Thyroid gland (tissue), 4 donors: ENCODE measurements at regions not wholly inside any gene's neighbourhood (a gene's known extent, or its start where the extent isn't known, plus 50 kb on each side); places are given as distances from the start of the nearest gene placed in this dataset.

ENCODE experiments used
- DNase-seq, 2 donors: peaks; one replicate each; pipeline ENCODE4 v3.0.0-alpha.2; 2019
- H3K27ac ChIP-seq, 3 donors: fragments of 200-600 bp; sonication (generic); 1 replicate in 2 of 3; 2 replicates in 1 of 3; pipeline ENCODE4 v1.5.1; 2016 to 2019; ENCODE audit warnings: mild to moderate bottlenecking in 1 of 3, moderate library complexity in 1 of 3
- H3K27me3 ChIP-seq: fragments of 200-600 bp; sonication (generic); one replicate; pipeline ENCODE4 v1.5.1; 2019
- H3K36me3 ChIP-seq, 2 donors: fragments of 200-600 bp; sonication (generic); one replicate each; pipeline ENCODE4 v1.5.1; 2016 to 2019
- H3K4me1 ChIP-seq, 2 donors: fragments of 200-600 bp; sonication (generic); one replicate each; pipeline ENCODE4 v1.5.1; 2017 to 2019
- H3K4me3 ChIP-seq, 3 donors: fragments of 200-600 bp; sonication (generic); replicated peaks in 1 of 3; 1 replicate in 2 of 3; 2 replicates in 1 of 3; pipeline ENCODE4 v1.5.1; 2016; ENCODE audit warnings: mild to moderate bottlenecking in 1 of 3
- H3K9me3 ChIP-seq: fragments of 200-600 bp; sonication (generic); one replicate; pipeline ENCODE4 v1.5.1; 2017
- POLR2A ChIP-seq, 2 donors: fragments of 450-650 bp; IDR thresholded peaks; one replicate each; pipeline ENCODE4 v1.6.1; 2017; ENCODE audit warnings: antibody characterized with exemption in 2 of 2, mild to moderate bottlenecking in 2 of 2, moderate library complexity in 1 of 2
- WGBS, 2 donors: methylation state at CpG; one replicate each; pipeline ENCODE4 v1.1.5; 2017; 5-methylcytosine and 5-hydroxymethylcytosine counted together
- intact Hi-C: fragments of 100-400 bp; cut with DNase I; formaldehyde crosslinking; loops from one replicate; pipeline ENCODE4 v1.15.1; 2023
- TF ChIP-seq, protein P1 (sequence below), 6 experiments: fragments of 200-600 bp in 3 of 6; fragments of 450-650 bp in 3 of 6; sonication (generic) in 3 of 6; IDR thresholded peaks; one replicate each; pipeline ENCODE4 v1.5.1; 2016 to 2019; ENCODE audit warnings: antibody characterized with exemption in 6 of 6, mild to moderate bottlenecking in 2 of 6, inconsistent platforms in 1 of 6, moderate library complexity in 1 of 6

DNA sequence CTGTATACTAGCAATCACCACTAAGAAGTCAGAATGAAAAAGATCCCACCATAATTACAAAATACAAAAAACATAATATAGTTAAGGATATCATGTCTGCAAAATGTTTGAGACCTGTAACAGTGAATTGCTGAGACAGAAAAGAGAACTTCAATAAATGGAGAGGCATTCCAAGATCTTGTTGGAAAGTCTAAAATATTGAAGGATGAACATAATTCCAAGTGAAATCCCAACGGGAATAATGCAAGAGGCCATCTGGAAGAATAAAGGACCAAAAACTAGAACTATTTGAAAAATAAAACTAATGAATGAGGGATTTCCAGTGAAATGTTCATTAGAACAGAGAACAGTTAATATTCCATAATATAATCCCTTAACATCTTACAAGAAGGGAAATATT, 110.9 kb downstream of the COL6A6 start:
- Histone ChIP-seq H3K27me3 (no peaks in the 10 kb centered on the region), H3K27ac (peak overlapping the region in 2 of 3 donors; percentile 5 to 48), H3K4me1 (peaks cover 15 to 17% of the 10 kb centered on the region in 2 donors), H3K9me3 (no peaks in the 10 kb centered on the region), H3K36me3 (no peaks in the 10 kb centered on the region), H3K4me3 (no peak overlapping the region)
- intact Hi-C loops, result no loop called here
- no peak for DNase-seq
- 73 to 80% methylated on average over 1 of the region's 1 CpG for WGBS, 2 donors
- TF ChIP-seq POLR2A (IDR thresholded peaks at IDR 0.05), result no peak
- TF ChIP-seq, protein P1, sequence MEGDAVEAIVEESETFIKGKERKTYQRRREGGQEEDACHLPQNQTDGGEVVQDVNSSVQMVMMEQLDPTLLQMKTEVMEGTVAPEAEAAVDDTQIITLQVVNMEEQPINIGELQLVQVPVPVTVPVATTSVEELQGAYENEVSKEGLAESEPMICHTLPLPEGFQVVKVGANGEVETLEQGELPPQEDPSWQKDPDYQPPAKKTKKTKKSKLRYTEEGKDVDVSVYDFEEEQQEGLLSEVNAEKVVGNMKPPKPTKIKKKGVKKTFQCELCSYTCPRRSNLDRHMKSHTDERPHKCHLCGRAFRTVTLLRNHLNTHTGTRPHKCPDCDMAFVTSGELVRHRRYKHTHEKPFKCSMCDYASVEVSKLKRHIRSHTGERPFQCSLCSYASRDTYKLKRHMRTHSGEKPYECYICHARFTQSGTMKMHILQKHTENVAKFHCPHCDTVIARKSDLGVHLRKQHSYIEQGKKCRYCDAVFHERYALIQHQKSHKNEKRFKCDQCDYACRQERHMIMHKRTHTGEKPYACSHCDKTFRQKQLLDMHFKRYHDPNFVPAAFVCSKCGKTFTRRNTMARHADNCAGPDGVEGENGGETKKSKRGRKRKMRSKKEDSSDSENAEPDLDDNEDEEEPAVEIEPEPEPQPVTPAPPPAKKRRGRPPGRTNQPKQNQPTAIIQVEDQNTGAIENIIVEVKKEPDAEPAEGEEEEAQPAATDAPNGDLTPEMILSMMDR (IDR thresholded peaks at IDR 0.05), result no peak
